ENCODE measurements at regions not wholly inside any gene's neighbourhood (a gene's known extent, or its start where the extent isn't known, plus 50 kb on each side); places are given as distances from the start of the nearest gene placed in this dataset.
"Not testable (repeated sequence)": the region's sequence is repeated elsewhere in the genome, so short reads cannot be mapped to it uniquely, and the experiment has no call there.

- Histone ChIP-seq H3K27ac (replicated peaks; ENCODE audit: low read length) (no peak overlapping the region), H2BK5ac (ENCODE audit: low read length) (no peak overlapping the region), H3K4me1 (ENCODE audit: control insufficient read depth in 2 of 2, insufficient read depth in 1 of 2, low read depth in 1 of 2, low read length in 2 of 2) (no peaks in the 10 kb centered on the region), H3K9ac (ENCODE audit: low read depth, low read length, poor library complexity) (no peak overlapping the region), H3K14ac (ENCODE audit: low read length) (no peak overlapping the region), H2AFZ (ENCODE audit: low read length) (peak overlapping the region; percentile 53), H2BK120ac (ENCODE audit: low read depth, low read length) (no peak overlapping the region), H3K4ac (ENCODE audit: low read length) (no peak overlapping the region), H2BK12ac (ENCODE audit: low read length) (no peak overlapping the region), H2AK5ac (ENCODE audit: low read depth, low read length) (no peak overlapping the region), H3K79me1 (ENCODE audit: low read depth, low read length) (no peaks in the 10 kb centered on the region), H3K36me3 (replicated peaks in 1 of 2; ENCODE audit: control insufficient read depth in 2 of 2, insufficient read depth in 2 of 2, low read length in 2 of 2) (no peaks in the 10 kb centered on the region), H4K8ac (ENCODE audit: low read depth, low read length) (no peak overlapping the region), H3K18ac (ENCODE audit: low read length) (no peak overlapping the region), H3K23ac (ENCODE audit: low read depth, low read length, poor library complexity) (no peak overlapping the region), H4K91ac (ENCODE audit: low read depth, low read length, poor library complexity) (no peak overlapping the region), H3K4me2 (ENCODE audit: insufficient read depth, low read length, poor library complexity, severe bottlenecking) (peak overlapping the region; percentile 69), H3K9me3 (replicated peaks in 1 of 2; ENCODE audit: control insufficient read depth in 2 of 2, insufficient read depth in 1 of 2, low read depth in 1 of 2, low read length in 2 of 2) (peaks cover 3 to 6% of the 10 kb centered on the region in 2 donors), H2BK15ac (ENCODE audit: low read length) (no peak overlapping the region), H3K4me3 (ENCODE audit: low read length in 2 of 2) (peak overlapping the region; percentile 16 to 86), H3K27me3 (ENCODE audit: control insufficient read depth in 3 of 3, insufficient read depth in 3 of 3, low read depth in 1 of 3, low read length in 3 of 3) (peaks cover 0 to 47% (median 0%) of the 10 kb centered on the region in 3 experiments)
- WGBS, 2 donors (ENCODE audit: extremely low coverage in 2 of 2, insufficient read length in 2 of 2, insufficient replicate concordance in 1 of 2), result no CpG with 5 or more reads among the region's 20 CpGs
- no peak for DNase-seq (ENCODE audit: low spot score)
These were observed 71.8 kb upstream of the ZNF184 start for GRCh38 chr6:27544612-27545260.

DNA sequence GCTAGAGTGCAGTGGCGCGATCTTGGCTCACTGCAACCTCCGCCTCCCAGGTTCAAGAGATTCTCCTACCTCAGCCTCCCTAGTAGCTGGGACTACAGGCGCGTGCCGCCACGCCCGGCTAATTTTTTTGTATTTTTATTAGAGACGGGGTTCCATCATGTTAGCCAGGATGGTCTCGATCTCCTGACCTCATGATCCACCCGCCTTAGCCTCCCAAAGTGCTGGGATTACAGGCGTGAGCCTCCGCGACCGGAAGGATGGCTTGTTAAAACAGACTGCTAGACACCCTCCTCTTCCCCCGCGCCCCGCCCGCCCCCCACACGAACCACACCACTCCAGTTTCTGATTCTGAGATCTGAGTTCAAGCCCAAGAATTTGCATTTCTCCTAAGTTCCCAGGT, 71.2 kb upstream of the ZNF184 start:
- not testable (repeated sequence) for H3K79me1 ChIP-seq (ENCODE audit: low read depth, low read length); H3K9ac ChIP-seq (ENCODE audit: low read depth, low read length, poor library complexity); H2AK5ac ChIP-seq (ENCODE audit: low read depth, low read length); H2BK12ac ChIP-seq (ENCODE audit: low read length); H2BK5ac ChIP-seq (ENCODE audit: low read length); H4K8ac ChIP-seq (ENCODE audit: low read depth, low read length); H2BK120ac ChIP-seq (ENCODE audit: low read depth, low read length); H3K4ac ChIP-seq (ENCODE audit: low read length); H3K9me3 ChIP-seq (replicated peaks in 1 of 2; ENCODE audit: control insufficient read depth in 2 of 2, insufficient read depth in 1 of 2, low read depth in 1 of 2, low read length in 2 of 2); H4K91ac ChIP-seq (ENCODE audit: low read depth, low read length, poor library complexity); H3K36me3 ChIP-seq (replicated peaks in 1 of 2; ENCODE audit: control insufficient read depth in 2 of 2, insufficient read depth in 2 of 2, low read length in 2 of 2); H3K4me3 ChIP-seq (ENCODE audit: low read length in 2 of 2); H3K23ac ChIP-seq (ENCODE audit: low read depth, low read length, poor library complexity); H2BK15ac ChIP-seq (ENCODE audit: low read length); H3K14ac ChIP-seq (ENCODE audit: low read length); H3K27ac ChIP-seq (replicated peaks; ENCODE audit: low read length); H3K4me1 ChIP-seq (ENCODE audit: control insufficient read depth in 2 of 2, insufficient read depth in 1 of 2, low read depth in 1 of 2, low read length in 2 of 2); H2AFZ ChIP-seq (ENCODE audit: low read length); DNase-seq (ENCODE audit: low spot score); H3K4me2 ChIP-seq (ENCODE audit: insufficient read depth, low read length, poor library complexity, severe bottlenecking); H3K18ac ChIP-seq (ENCODE audit: low read length)
- no CpG with 5 or more reads among the region's 20 CpGs for WGBS, 2 donors (ENCODE audit: extremely low coverage in 2 of 2, insufficient read length in 2 of 2, insufficient replicate concordance in 1 of 2)
- peaks cover 0 to 49% (median 0%) of the 10 kb centered on the region in 3 experiments for H3K27me3 ChIP-seq (ENCODE audit: control insufficient read depth in 3 of 3, insufficient read depth in 3 of 3, low read depth in 1 of 3, low read length in 3 of 3)

DNA sequence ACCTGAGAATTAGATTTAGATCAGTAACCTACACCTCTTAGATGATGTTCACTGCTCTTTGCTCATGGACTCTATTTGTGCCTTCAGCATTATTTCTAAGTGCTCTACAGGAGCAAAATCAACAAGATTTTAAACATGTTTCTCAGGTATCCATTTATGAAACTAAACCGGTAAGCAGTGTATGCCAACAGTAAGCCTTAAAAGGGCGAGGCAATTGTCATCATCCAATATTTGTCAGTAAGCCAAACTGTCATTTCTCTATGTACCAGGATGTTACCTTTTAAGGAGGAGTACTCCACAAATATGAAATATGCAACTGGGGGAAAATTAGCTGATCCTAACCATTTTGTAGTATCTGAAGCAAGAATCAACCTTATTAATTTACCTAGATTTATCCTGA, 69.6 kb upstream of the ZNF184 start:
- Histone ChIP-seq H3K9me3 (replicated peaks in 1 of 2; ENCODE audit: control insufficient read depth in 2 of 2, insufficient read depth in 1 of 2, low read depth in 1 of 2, low read length in 2 of 2) (peaks cover 3 to 5% of the 10 kb centered on the region in 2 donors), H2BK5ac (ENCODE audit: low read length) (no peak overlapping the region), H3K9ac (ENCODE audit: low read depth, low read length, poor library complexity) (no peak overlapping the region), H3K23ac (ENCODE audit: low read depth, low read length, poor library complexity) (no peak overlapping the region), H2BK15ac (ENCODE audit: low read length) (no peak overlapping the region), H3K18ac (ENCODE audit: low read length) (no peak overlapping the region), H3K36me3 (replicated peaks in 1 of 2; ENCODE audit: control insufficient read depth in 2 of 2, insufficient read depth in 2 of 2, low read length in 2 of 2) (no peaks in the 10 kb centered on the region), H3K14ac (ENCODE audit: low read length) (no peak overlapping the region), H2AFZ (ENCODE audit: low read length) (no peak overlapping the region), H2BK12ac (ENCODE audit: low read length) (no peak overlapping the region), H3K79me1 (ENCODE audit: low read depth, low read length) (no peaks in the 10 kb centered on the region), H3K4ac (ENCODE audit: low read length) (no peak overlapping the region), H3K27me3 (ENCODE audit: control insufficient read depth in 3 of 3, insufficient read depth in 3 of 3, low read depth in 1 of 3, low read length in 3 of 3) (peaks cover 0 to 42% (median 0%) of the 10 kb centered on the region in 3 experiments), H3K4me1 (ENCODE audit: control insufficient read depth in 2 of 2, insufficient read depth in 1 of 2, low read depth in 1 of 2, low read length in 2 of 2) (no peaks in the 10 kb centered on the region), H3K4me3 (ENCODE audit: low read length in 2 of 2) (no peak overlapping the region), H3K4me2 (ENCODE audit: insufficient read depth, low read length, poor library complexity, severe bottlenecking) (no peak overlapping the region), H2BK120ac (ENCODE audit: low read depth, low read length) (no peak overlapping the region), H3K27ac (replicated peaks; ENCODE audit: low read length) (no peak overlapping the region), H2AK5ac (ENCODE audit: low read depth, low read length) (no peak overlapping the region), H4K91ac (ENCODE audit: low read depth, low read length, poor library complexity) (no peak overlapping the region), H4K8ac (ENCODE audit: low read depth, low read length) (no peak overlapping the region)
- DNase-seq (ENCODE audit: low spot score), result no peak
- no CpG with 5 or more reads among the region's 2 CpGs for WGBS, 2 donors (ENCODE audit: extremely low coverage in 2 of 2, insufficient read length in 2 of 2, insufficient replicate concordance in 1 of 2)

DNA sequence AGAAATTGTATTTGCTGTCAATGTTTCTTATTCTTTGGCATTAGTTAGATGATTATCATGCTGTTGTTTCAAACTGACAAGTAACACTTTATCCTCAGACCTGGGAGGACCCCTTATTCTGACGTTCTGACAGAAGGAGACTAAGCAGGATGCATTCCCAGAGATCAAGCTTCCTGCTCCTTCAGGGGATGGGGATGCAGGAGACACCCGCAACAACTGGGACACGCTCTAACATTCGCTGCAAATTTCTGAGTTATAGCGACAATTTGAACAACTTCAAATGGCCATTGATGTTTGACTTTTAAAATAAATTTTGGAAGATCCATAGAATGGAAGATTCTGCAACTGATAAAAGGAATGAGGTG, 69.0 kb upstream of the ZNF184 start:
- WGBS, 2 donors (ENCODE audit: extremely low coverage in 2 of 2, insufficient read length in 2 of 2, insufficient replicate concordance in 1 of 2), result no CpG with 5 or more reads among the region's 5 CpGs
- no peaks in the 10 kb centered on the region for H3K36me3 ChIP-seq (replicated peaks in 1 of 2; ENCODE audit: control insufficient read depth in 2 of 2, insufficient read depth in 2 of 2, low read length in 2 of 2)

More for the DNA sequence above, 69.0 kb upstream of the ZNF184 start:
- Histone ChIP-seq H2BK15ac (ENCODE audit: low read length) (no peak overlapping the region), H4K8ac (ENCODE audit: low read depth, low read length) (no peak overlapping the region), H3K79me1 (ENCODE audit: low read depth, low read length) (no peaks in the 10 kb centered on the region), H3K4me3 (ENCODE audit: low read length in 2 of 2) (no peak overlapping the region), H2BK5ac (ENCODE audit: low read length) (no peak overlapping the region), H4K91ac (ENCODE audit: low read depth, low read length, poor library complexity) (no peak overlapping the region), H3K4me2 (ENCODE audit: insufficient read depth, low read length, poor library complexity, severe bottlenecking) (no peak overlapping the region), H2BK120ac (ENCODE audit: low read depth, low read length) (no peak overlapping the region), H3K4ac (ENCODE audit: low read length) (no peak overlapping the region), H3K23ac (ENCODE audit: low read depth, low read length, poor library complexity) (no peak overlapping the region), H3K4me1 (ENCODE audit: control insufficient read depth in 2 of 2, insufficient read depth in 1 of 2, low read depth in 1 of 2, low read length in 2 of 2) (no peaks in the 10 kb centered on the region), H3K27me3 (ENCODE audit: control insufficient read depth in 3 of 3, insufficient read depth in 3 of 3, low read depth in 1 of 3, low read length in 3 of 3) (peaks cover 0 to 37% (median 0%) of the 10 kb centered on the region in 3 experiments), H2BK12ac (ENCODE audit: low read length) (no peak overlapping the region), H3K18ac (ENCODE audit: low read length) (no peak overlapping the region), H3K27ac (replicated peaks; ENCODE audit: low read length) (no peak overlapping the region), H2AFZ (ENCODE audit: low read length) (no peak overlapping the region), H3K14ac (ENCODE audit: low read length) (no peak overlapping the region), H3K9me3 (replicated peaks in 1 of 2; ENCODE audit: control insufficient read depth in 2 of 2, insufficient read depth in 1 of 2, low read depth in 1 of 2, low read length in 2 of 2) (peaks cover 0 to 3% of the 10 kb centered on the region in 2 donors), H2AK5ac (ENCODE audit: low read depth, low read length) (no peak overlapping the region), H3K9ac (ENCODE audit: low read depth, low read length, poor library complexity) (no peak overlapping the region)
- no peak for DNase-seq (ENCODE audit: low spot score)
